Activated CD8-positive, alpha-beta memory T cell treated with anti-CD3 and anti-CD28 coated beads, Interleukin-2, amount 10 ng/mL, durations not matched to agents 7 days and 5 days (primary cell): ENCODE measurements at regions not wholly inside any gene's neighbourhood (a gene's known extent, or its start where the extent isn't known, plus 50 kb on each side); places are given as distances from the start of the nearest gene placed in this dataset.
"Not testable (repeated sequence)": the region's sequence is repeated elsewhere in the genome, so short reads cannot be mapped to it uniquely, and the experiment has no call there.

ENCODE experiments used
- ATAC-seq: fragments of 150-1000 bp; cut with Tn5 transposase; one replicate; pipeline ENCODE4 v1.10.0; 2021; ENCODE audit warnings: moderate library complexity
- CTCF ChIA-PET: fragments of 350-600 bp; sonication (Branson Sonifier 250); formaldehyde crosslinking; loops from one replicate; lab custom pipeline; 2021; ENCODE audit warnings: antibody characterized with exemption; lab: Charles Lee
- DNase-seq: peaks from one replicate; pipeline ENCODE4 v3.0.0-alpha.2; 2020
- H3K27ac Mint-ChIP-seq: one replicate; pipeline ENCODE4 v1.8.0; 2021; ENCODE audit warnings: mild to moderate bottlenecking, mixed read lengths
- H3K27me3 Mint-ChIP-seq: one replicate; pipeline ENCODE4 v1.8.0; 2021; ENCODE audit warnings: mixed read lengths
- H3K36me3 Mint-ChIP-seq: one replicate; pipeline ENCODE4 v1.8.0; 2021; ENCODE audit warnings: mild to moderate bottlenecking, mixed read lengths
- H3K4me1 Mint-ChIP-seq: one replicate; pipeline ENCODE4 v1.8.0; 2021; ENCODE audit warnings: mixed read lengths
- H3K4me3 Mint-ChIP-seq: one replicate; pipeline ENCODE4 v1.8.0; 2021; ENCODE audit warnings: mild to moderate bottlenecking, moderate library complexity, mixed read lengths
- H3K9me3 Mint-ChIP-seq: one replicate; pipeline ENCODE4 v1.8.0; 2022; ENCODE audit warnings: low read depth, mixed read lengths

GRCh38 chr4:55259294-55259693 is 86.7 kb upstream of the SRD5A3 start:
- Mint-ChIP-seq H3K4me1 (no peaks in the 10 kb centered on the region), H3K4me3 (no peak overlapping the region), H3K27me3 (peaks cover 7% of the 10 kb centered on the region), H3K36me3 (no peaks in the 10 kb centered on the region), H3K9me3 (no peaks in the 10 kb centered on the region), H3K27ac (no peak overlapping the region)
- no peak for ATAC-seq
- DNase-seq = no peak
- CTCF ChIA-PET = no interaction called here

- H3K4me3 Mint-ChIP-seq = no peak overlapping the region
- H3K36me3 Mint-ChIP-seq = no peaks in the 10 kb centered on the region
- no peaks in the 10 kb centered on the region for H3K9me3 Mint-ChIP-seq
- peaks cover 3% of the 10 kb centered on the region for H3K4me1 Mint-ChIP-seq
- no peak overlapping the region for H3K27ac Mint-ChIP-seq
- CTCF ChIA-PET = no interaction called here
- ATAC-seq (no peak), DNase-seq (no peak)
- H3K27me3 Mint-ChIP-seq = peaks cover 7% of the 10 kb centered on the region
Observed at GRCh38 chr4:55269470-55269869, 76.6 kb upstream of the SRD5A3 start.

GRCh38 chr4:55269995-55270394 is 76.0 kb upstream of the SRD5A3 start:
- Mint-ChIP-seq H3K27me3 (peaks cover 7% of the 10 kb centered on the region), H3K36me3 (no peaks in the 10 kb centered on the region), H3K4me3 (no peak overlapping the region), H3K27ac (no peak overlapping the region), H3K9me3 (no peaks in the 10 kb centered on the region), H3K4me1 (peaks cover 3% of the 10 kb centered on the region)
- DNase-seq (no peak), ATAC-seq (no peak)
- CTCF ChIA-PET = no interaction called here

- H3K9me3 Mint-ChIP-seq = no peaks in the 10 kb centered on the region
Observed at GRCh38 chr4:55270481-55270880, 75.6 kb upstream of the SRD5A3 start.

GRCh38 chr4:55272102-55272501 is 73.9 kb upstream of the SRD5A3 start:
- CTCF ChIA-PET = no interaction called here
- peaks cover 6% of the 10 kb centered on the region for H3K27me3 Mint-ChIP-seq
- no peaks in the 10 kb centered on the region for H3K9me3 Mint-ChIP-seq
- peaks cover 3% of the 10 kb centered on the region for H3K4me1 Mint-ChIP-seq
- no peak overlapping the region for H3K27ac Mint-ChIP-seq
- no peak overlapping the region for H3K4me3 Mint-ChIP-seq
- no peak for ATAC-seq
- no peaks in the 10 kb centered on the region for H3K36me3 Mint-ChIP-seq
- DNase-seq = no peak

More at GRCh38 chr4:55270481-55270880, 75.6 kb upstream of the SRD5A3 start:
- ATAC-seq = no peak
- DNase-seq = no peak
- no peak overlapping the region for H3K27ac Mint-ChIP-seq
- CTCF ChIA-PET = no interaction called here
- no peaks in the 10 kb centered on the region for H3K36me3 Mint-ChIP-seq
- peaks cover 7% of the 10 kb centered on the region for H3K27me3 Mint-ChIP-seq
- H3K4me3 Mint-ChIP-seq = no peak overlapping the region
- H3K4me1 Mint-ChIP-seq = peaks cover 3% of the 10 kb centered on the region

- Mint-ChIP-seq H3K4me1 (peaks cover 3% of the 10 kb centered on the region), H3K27me3 (peaks cover 6% of the 10 kb centered on the region), H3K27ac (no peak overlapping the region), H3K36me3 (no peaks in the 10 kb centered on the region), H3K4me3 (no peak overlapping the region), H3K9me3 (no peaks in the 10 kb centered on the region)
- DNase-seq (no peak), ATAC-seq (no peak)
- CTCF ChIA-PET = no interaction called here
Observed at GRCh38 chr4:55272589-55272988, 73.5 kb upstream of the SRD5A3 start.

GRCh38 chr4:55277011-55277410 is 69.0 kb upstream of the SRD5A3 start:
- DNase-seq (no peak), ATAC-seq (no peak)
- H3K4me3 Mint-ChIP-seq = no peak overlapping the region
- peaks cover 4% of the 10 kb centered on the region for H3K27me3 Mint-ChIP-seq
- H3K27ac Mint-ChIP-seq = no peak overlapping the region
- CTCF ChIA-PET = no interaction called here
- H3K36me3 Mint-ChIP-seq = no peaks in the 10 kb centered on the region
- H3K9me3 Mint-ChIP-seq = peaks cover 3% of the 10 kb centered on the region
- H3K4me1 Mint-ChIP-seq = no peaks in the 10 kb centered on the region

- H3K27me3 Mint-ChIP-seq = peaks cover 4% of the 10 kb centered on the region
- H3K9me3 Mint-ChIP-seq = peaks cover 3% of the 10 kb centered on the region
- DNase-seq (no peak), ATAC-seq (no peak)
- no peaks in the 10 kb centered on the region for H3K36me3 Mint-ChIP-seq
- no peaks in the 10 kb centered on the region for H3K4me1 Mint-ChIP-seq
- no peak overlapping the region for H3K4me3 Mint-ChIP-seq
- CTCF ChIA-PET = no interaction called here
- H3K27ac Mint-ChIP-seq = no peak overlapping the region
Observed at GRCh38 chr4:55278316-55278715, 67.7 kb upstream of the SRD5A3 start.

- H3K27me3 Mint-ChIP-seq, H3K9me3 Mint-ChIP-seq, ATAC-seq, H3K27ac Mint-ChIP-seq, DNase-seq, CTCF ChIA-PET, H3K36me3 Mint-ChIP-seq, H3K4me1 Mint-ChIP-seq, H3K4me3 Mint-ChIP-seq: not testable (repeated sequence)
Observed at GRCh38 chr4:55280474-55280873, 65.6 kb upstream of the SRD5A3 start.

GRCh38 chr4:55281118-55281683 is 64.8 kb upstream of the SRD5A3 start:
- H3K4me1 Mint-ChIP-seq, H3K27me3 Mint-ChIP-seq, H3K36me3 Mint-ChIP-seq, H3K27ac Mint-ChIP-seq, H3K4me3 Mint-ChIP-seq, H3K9me3 Mint-ChIP-seq, ATAC-seq, CTCF ChIA-PET, DNase-seq: not testable (repeated sequence)

GRCh38 chr4:55284331-55284730 is 61.7 kb upstream of the SRD5A3 start:
- H3K27me3 Mint-ChIP-seq = peaks cover 5% of the 10 kb centered on the region

GRCh38 chr4:55291227-55291640 is 54.8 kb upstream of the SRD5A3 start:
- no peaks in the 10 kb centered on the region for H3K9me3 Mint-ChIP-seq
- ATAC-seq (no peak), DNase-seq (no peak)
- no peak overlapping the region for H3K4me3 Mint-ChIP-seq
- H3K4me1 Mint-ChIP-seq = no peaks in the 10 kb centered on the region
- H3K36me3 Mint-ChIP-seq = no peaks in the 10 kb centered on the region
- peaks cover 5% of the 10 kb centered on the region for H3K27me3 Mint-ChIP-seq
- CTCF ChIA-PET = interaction anchor here (0.7 kb wide), 1 partner anchor 309 kb away, joined by 3 read pairs; no protein-coding TSS in a partner anchor
- H3K27ac Mint-ChIP-seq = no peak overlapping the region

More at GRCh38 chr4:55284331-55284730, 61.7 kb upstream of the SRD5A3 start:
- DNase-seq = no peak
- CTCF ChIA-PET = no interaction called here
- no peaks in the 10 kb centered on the region for H3K4me1 Mint-ChIP-seq
- peaks cover 1% of the 10 kb centered on the region for H3K36me3 Mint-ChIP-seq
- H3K9me3 Mint-ChIP-seq = peaks cover 9% of the 10 kb centered on the region
- H3K27ac Mint-ChIP-seq = no peak overlapping the region
- ATAC-seq = no peak
- no peak overlapping the region for H3K4me3 Mint-ChIP-seq

GRCh38 chr4:55296096-55296495 is 49.9 kb upstream of the SRD5A3 start:
- no peak overlapping the region for H3K27ac Mint-ChIP-seq
- DNase-seq = no peak
- H3K9me3 Mint-ChIP-seq = no peaks in the 10 kb centered on the region
- no peaks in the 10 kb centered on the region for H3K36me3 Mint-ChIP-seq
- no peak overlapping the region for H3K4me3 Mint-ChIP-seq
- ATAC-seq = no peak
- peaks cover 6% of the 10 kb centered on the region for H3K27me3 Mint-ChIP-seq
- peaks cover 2% of the 10 kb centered on the region for H3K4me1 Mint-ChIP-seq
- CTCF ChIA-PET = no interaction called here
